ENCODE measurements at regions not wholly inside any gene's neighbourhood (a gene's known extent, or its start where the extent isn't known, plus 50 kb on each side); places are given as distances from the start of the nearest gene placed in this dataset.
A peak's percentile ranks its signal among the peaks of the same experiment; 100 is the strongest.

- H3K4me3 ChIP-seq: no peak overlapping the region
- H3K27me3 ChIP-seq: no peaks in the 10 kb centered on the region
- peaks cover 15% of the 10 kb centered on the region for H3K4me1 ChIP-seq
- DNase-seq: peak in 1 of 2 experiments; percentile 38
- no peaks in the 10 kb centered on the region for H3K9me3 ChIP-seq (replicated peaks)
- H3K36me3 ChIP-seq: no peaks in the 10 kb centered on the region
- H3K27ac ChIP-seq: peak overlapping the region; percentile 33; the same call in 1 of the 2 replicates
These were observed 544.4 kb upstream of the TMEM132C start for GRCh38 chr12:127722611-127723010.

DNA sequence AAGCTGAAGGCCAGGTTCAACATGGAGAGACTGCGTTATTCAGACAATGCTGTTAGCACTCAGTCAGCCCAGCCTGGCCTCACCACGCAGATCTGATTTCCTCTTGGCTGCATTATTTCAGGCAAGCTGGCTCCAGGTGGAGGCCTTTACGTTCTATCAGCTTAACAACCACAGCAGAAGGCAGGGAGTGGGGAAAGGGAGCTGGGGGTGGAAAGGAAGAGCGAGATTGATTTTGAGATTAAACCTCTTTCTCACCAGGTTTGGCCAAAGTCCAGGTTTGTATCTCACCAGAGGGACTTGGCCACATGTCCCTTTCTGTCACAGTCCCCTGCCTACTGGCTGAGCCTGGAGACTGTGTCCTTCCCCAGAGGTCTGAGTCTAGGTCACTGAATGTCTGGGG, 543.7 kb upstream of the TMEM132C start:
- Histone ChIP-seq H3K36me3 (no peaks in the 10 kb centered on the region), H3K9me3 (replicated peaks) (no peaks in the 10 kb centered on the region), H3K4me3 (no peak overlapping the region), H3K27me3 (no peaks in the 10 kb centered on the region), H3K4me1 (peaks cover 15% of the 10 kb centered on the region), H3K27ac (peak overlapping the region; percentile 33)
- DNase-seq: peak; percentile 73 to 90

- peaks cover 15% of the 10 kb centered on the region for H3K4me1 ChIP-seq
- no peaks in the 10 kb centered on the region for H3K36me3 ChIP-seq
- no peak overlapping the region for H3K4me3 ChIP-seq
- no peak overlapping the region for H3K27ac ChIP-seq
- H3K9me3 ChIP-seq (replicated peaks): no peaks in the 10 kb centered on the region
- no peaks in the 10 kb centered on the region for H3K27me3 ChIP-seq
- DNase-seq: no peak
These were observed 540.2 kb upstream of the TMEM132C start for GRCh38 chr12:127726671-127727315.

DNA sequence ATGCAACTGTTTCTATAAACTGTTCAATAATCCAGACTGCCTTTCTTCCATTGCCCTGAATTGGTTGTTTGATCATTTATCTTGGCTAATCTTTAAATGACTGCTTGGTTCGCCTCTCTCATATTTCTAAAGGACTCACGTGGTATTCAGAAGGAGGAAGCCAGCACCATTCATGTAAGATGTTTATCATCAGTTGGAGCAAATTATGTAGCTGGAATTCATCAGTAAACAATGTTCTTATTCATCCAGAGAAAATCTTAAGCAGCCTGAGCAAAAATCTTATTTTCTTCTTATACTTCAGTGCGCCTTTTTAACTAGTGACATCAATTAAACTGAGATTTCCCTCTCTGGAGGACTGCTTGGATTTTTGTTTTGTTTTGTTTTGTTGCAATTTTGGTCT, 538.7 kb upstream of the TMEM132C start:
- no peak overlapping the region for H3K27ac ChIP-seq
- H3K36me3 ChIP-seq: no peaks in the 10 kb centered on the region
- H3K9me3 ChIP-seq (replicated peaks): no peaks in the 10 kb centered on the region
- DNase-seq: no peak
- H3K27me3 ChIP-seq: no peaks in the 10 kb centered on the region
- H3K4me3 ChIP-seq: no peak overlapping the region
- peaks cover 7% of the 10 kb centered on the region for H3K4me1 ChIP-seq

- Histone ChIP-seq H3K4me3 (no peak overlapping the region), H3K27me3 (no peaks in the 10 kb centered on the region), H3K27ac (no peak overlapping the region), H3K9me3 (replicated peaks) (no peaks in the 10 kb centered on the region), H3K4me1 (peaks cover 3% of the 10 kb centered on the region), H3K36me3 (no peaks in the 10 kb centered on the region)
- DNase-seq: no peak
These were observed 538.2 kb upstream of the TMEM132C start for GRCh38 chr12:127728729-127729128.

DNA sequence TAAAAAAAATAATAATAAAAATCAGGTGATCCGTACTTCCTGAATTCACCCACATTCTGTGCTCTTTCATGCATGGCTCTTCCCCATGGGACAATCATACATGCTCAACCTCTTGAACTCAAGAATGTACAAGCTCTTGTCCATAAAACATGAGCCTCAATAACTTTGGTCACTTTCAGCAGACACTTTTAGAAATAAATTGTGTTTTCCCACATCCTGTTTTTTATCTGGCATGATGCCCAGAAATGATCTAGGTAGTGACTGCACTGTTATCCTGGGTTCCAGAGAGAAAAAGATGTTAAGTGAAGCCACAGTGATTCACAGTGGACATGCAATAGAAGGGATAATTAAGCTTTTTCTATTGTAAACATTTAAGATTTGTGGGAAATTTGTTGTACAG, 537.6 kb upstream of the TMEM132C start:
- H3K4me1 ChIP-seq: no peaks in the 10 kb centered on the region
- H3K36me3 ChIP-seq: no peaks in the 10 kb centered on the region
- peak in 1 of 2 experiments; percentile 42 for DNase-seq
- no peaks in the 10 kb centered on the region for H3K9me3 ChIP-seq (replicated peaks)
- H3K4me3 ChIP-seq: no peak overlapping the region
- H3K27me3 ChIP-seq: no peaks in the 10 kb centered on the region
- H3K27ac ChIP-seq: no peak overlapping the region

DNA sequence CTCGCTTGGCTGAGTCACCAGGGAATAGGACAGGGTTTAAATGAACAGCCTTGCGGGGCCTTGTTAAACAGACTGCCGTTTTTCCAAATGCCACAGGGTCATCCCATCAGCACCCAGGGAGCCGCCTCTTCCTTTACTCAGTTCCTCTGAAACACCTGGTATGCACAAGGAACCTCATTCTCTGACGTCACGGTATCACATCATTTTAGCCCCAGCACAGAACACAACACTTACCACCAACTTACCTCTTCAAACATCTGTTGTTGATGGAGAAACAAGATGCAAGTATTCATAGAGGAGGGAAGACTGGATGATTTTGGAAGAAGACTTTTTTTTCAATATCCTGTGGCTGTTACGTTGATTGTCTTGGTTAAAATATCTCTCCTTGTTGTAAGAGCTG, 535.3 kb upstream of the TMEM132C start:
- no peaks in the 10 kb centered on the region for H3K27me3 ChIP-seq

GRCh38 chr12:127742231-127742630, 524.7 kb upstream of the TMEM132C start:
- H3K4me1 ChIP-seq: no peaks in the 10 kb centered on the region
- no peaks in the 10 kb centered on the region for H3K9me3 ChIP-seq (replicated peaks)
- no peak overlapping the region for H3K4me3 ChIP-seq
- no peaks in the 10 kb centered on the region for H3K27me3 ChIP-seq
- H3K27ac ChIP-seq: no peak overlapping the region
- no peak for DNase-seq
- no peaks in the 10 kb centered on the region for H3K36me3 ChIP-seq

More for the DNA sequence above, 535.3 kb upstream of the TMEM132C start:
- no peaks in the 10 kb centered on the region for H3K9me3 ChIP-seq (replicated peaks)
- H3K27ac ChIP-seq: no peak overlapping the region
- DNase-seq: peak in 1 of 2 experiments; percentile 11
- H3K4me1 ChIP-seq: no peaks in the 10 kb centered on the region
- H3K4me3 ChIP-seq: no peak overlapping the region
- no peaks in the 10 kb centered on the region for H3K36me3 ChIP-seq

DNA sequence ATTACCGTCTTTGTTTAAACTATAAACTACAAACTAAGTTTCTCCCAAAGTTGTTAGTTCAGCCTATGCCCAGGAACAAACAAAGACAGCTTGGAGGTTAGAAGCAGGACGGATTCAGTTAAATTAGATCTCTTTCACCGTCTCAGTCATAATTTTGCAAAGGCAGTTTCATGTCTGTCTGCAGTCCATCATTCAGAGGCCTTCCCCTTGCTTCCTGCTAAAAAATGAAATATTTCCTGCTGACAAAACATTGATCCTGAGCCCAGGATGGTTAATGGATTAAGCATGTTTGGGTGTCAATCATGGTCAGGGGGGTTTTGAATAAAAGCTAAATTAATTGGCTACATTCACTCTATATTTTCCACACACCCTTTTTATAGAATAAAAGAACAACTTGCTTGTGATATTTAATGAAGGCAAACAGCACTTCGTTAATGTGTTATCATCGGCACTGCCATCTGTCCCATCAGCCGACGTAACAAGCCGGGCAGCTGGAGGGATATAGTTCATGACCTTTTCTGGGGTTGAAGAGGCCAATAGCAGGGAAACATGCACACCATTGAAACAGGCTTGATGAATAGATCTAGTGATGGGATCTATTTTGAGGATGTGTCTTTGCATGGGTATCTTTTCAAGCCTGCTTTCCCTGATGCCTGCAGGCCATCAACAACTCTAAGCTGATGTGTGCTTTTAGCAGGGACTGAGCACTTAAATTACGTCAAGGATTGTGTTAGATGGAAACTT, 521.3 kb upstream of the TMEM132C start:
- Histone ChIP-seq H3K9me3 (replicated peaks) (no peaks in the 10 kb centered on the region), H3K4me3 (no peak overlapping the region), H3K36me3 (no peaks in the 10 kb centered on the region), H3K4me1 (no peaks in the 10 kb centered on the region), H3K27ac (no peak overlapping the region), H3K27me3 (no peaks in the 10 kb centered on the region)
- no peak for DNase-seq

DNA sequence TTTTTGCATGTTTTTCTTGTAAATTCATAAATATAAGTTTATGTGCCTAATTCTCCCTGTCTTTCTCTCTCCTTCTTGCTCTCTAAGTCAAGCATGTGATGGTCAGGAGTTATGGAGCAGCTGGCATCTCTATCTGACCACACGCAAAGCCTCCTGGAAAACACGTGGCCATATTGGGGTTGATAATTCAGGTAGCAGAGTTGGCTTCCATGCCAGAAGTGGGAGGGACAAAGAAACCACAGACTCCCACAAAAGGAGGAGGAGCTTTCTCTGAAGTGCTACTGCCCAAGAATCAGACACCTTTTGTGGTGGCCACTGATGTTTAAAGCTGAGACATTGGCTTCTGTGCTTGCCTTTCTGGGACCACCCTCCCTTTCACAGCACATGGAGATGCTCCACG, 517.6 kb upstream of the TMEM132C start:
- H3K9me3 ChIP-seq (replicated peaks): no peaks in the 10 kb centered on the region
- no peaks in the 10 kb centered on the region for H3K36me3 ChIP-seq
- no peaks in the 10 kb centered on the region for H3K27me3 ChIP-seq
- H3K4me3 ChIP-seq: no peak overlapping the region
- DNase-seq: peak in 1 of 2 experiments; percentile 7
- H3K4me1 ChIP-seq: no peaks in the 10 kb centered on the region
- H3K27ac ChIP-seq: no peak overlapping the region

GRCh38 chr12:127750076-127750840, 516.7 kb upstream of the TMEM132C start:
- no peak for DNase-seq
- no peaks in the 10 kb centered on the region for H3K4me1 ChIP-seq
- no peak overlapping the region for H3K4me3 ChIP-seq
- no peaks in the 10 kb centered on the region for H3K9me3 ChIP-seq (replicated peaks)
- H3K36me3 ChIP-seq: no peaks in the 10 kb centered on the region
- no peaks in the 10 kb centered on the region for H3K27me3 ChIP-seq
- H3K27ac ChIP-seq: no peak overlapping the region

DNA sequence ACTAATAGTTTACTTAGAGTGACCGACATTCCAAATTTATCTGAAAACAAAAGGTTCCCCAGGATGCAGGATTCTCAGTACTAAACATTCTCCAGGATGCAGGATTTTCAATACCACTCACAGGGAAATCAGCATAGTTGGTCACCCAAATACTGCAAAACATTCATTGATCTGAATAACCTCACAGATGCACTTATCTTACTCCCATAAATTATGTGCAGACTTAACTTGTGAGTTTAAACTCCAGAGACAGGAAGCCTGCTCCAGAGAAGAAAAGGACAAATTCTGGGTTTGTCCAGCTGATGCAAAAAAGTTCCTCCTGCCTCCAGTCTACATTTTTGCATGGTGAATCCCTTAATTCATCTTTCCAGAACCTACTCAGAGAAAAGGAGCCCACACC, 514.2 kb upstream of the TMEM132C start:
- H3K27ac ChIP-seq: no peak overlapping the region
- H3K27me3 ChIP-seq: no peaks in the 10 kb centered on the region
- no peaks in the 10 kb centered on the region for H3K9me3 ChIP-seq (replicated peaks)
- no peak for DNase-seq
- no peak overlapping the region for H3K4me3 ChIP-seq
- no peaks in the 10 kb centered on the region for H3K4me1 ChIP-seq
- no peaks in the 10 kb centered on the region for H3K36me3 ChIP-seq

GRCh38 chr12:127760357-127760756, 506.6 kb upstream of the TMEM132C start:
- H3K27me3 ChIP-seq: no peaks in the 10 kb centered on the region
- H3K27ac ChIP-seq: no peak overlapping the region
- no peak for DNase-seq
- H3K4me1 ChIP-seq: no peaks in the 10 kb centered on the region
- no peaks in the 10 kb centered on the region for H3K36me3 ChIP-seq
- H3K4me3 ChIP-seq: no peak overlapping the region
- H3K9me3 ChIP-seq (replicated peaks): no peaks in the 10 kb centered on the region

DNA sequence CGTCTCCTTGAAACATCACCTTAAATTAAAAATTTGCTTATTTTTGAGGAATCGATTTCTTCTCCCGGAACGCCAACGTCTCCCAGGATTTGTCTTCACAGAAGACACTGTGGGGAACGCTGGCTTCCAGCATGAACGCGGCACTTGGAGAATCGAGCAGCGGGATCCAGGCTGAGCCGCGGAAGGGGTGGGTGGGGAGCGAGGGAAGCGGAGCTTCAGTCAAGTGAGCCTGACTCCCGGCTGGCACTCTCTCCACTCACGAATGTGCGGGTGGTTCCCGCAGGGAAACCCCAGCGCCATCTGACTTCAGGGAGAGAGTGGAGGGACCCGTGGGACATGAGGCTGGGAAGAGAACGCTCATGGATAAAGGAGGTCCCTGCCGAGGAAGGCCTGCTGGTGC, 506.0 kb upstream of the TMEM132C start:
- Histone ChIP-seq H3K4me1 (no peaks in the 10 kb centered on the region), H3K27me3 (no peaks in the 10 kb centered on the region), H3K27ac (no peak overlapping the region), H3K4me3 (no peak overlapping the region), H3K9me3 (replicated peaks) (no peaks in the 10 kb centered on the region), H3K36me3 (no peaks in the 10 kb centered on the region)
- DNase-seq: no peak

- no peaks in the 10 kb centered on the region for H3K9me3 ChIP-seq (replicated peaks)
- H3K27ac ChIP-seq: no peak overlapping the region
- no peaks in the 10 kb centered on the region for H3K27me3 ChIP-seq
- DNase-seq: no peak
- H3K4me1 ChIP-seq: no peaks in the 10 kb centered on the region
- H3K36me3 ChIP-seq: no peaks in the 10 kb centered on the region
- no peak overlapping the region for H3K4me3 ChIP-seq
These were observed 505.1 kb upstream of the TMEM132C start for GRCh38 chr12:127761880-127762279.

Data from SJCRH30 (cell line).